Head of caudate nucleus (tissue), 42 donors: ENCODE measurements at regions not wholly inside any gene's neighbourhood (a gene's known extent, or its start where the extent isn't known, plus 50 kb on each side); places are given as distances from the start of the nearest gene placed in this dataset.

Experiments used
- DNase-seq, 42 donors: peaks; one replicate each; pipeline versions ENCODE4 v3.0.0 to v3.0.0-alpha.2; 2020 to 2021; ENCODE audit warnings: mixed read lengths in 7 of 42
- intact Hi-C: fragments of 100-400 bp; cut with DNase I; formaldehyde crosslinking; loops from one replicate; pipeline ENCODE4 v1.15.0; 2022

DNA sequence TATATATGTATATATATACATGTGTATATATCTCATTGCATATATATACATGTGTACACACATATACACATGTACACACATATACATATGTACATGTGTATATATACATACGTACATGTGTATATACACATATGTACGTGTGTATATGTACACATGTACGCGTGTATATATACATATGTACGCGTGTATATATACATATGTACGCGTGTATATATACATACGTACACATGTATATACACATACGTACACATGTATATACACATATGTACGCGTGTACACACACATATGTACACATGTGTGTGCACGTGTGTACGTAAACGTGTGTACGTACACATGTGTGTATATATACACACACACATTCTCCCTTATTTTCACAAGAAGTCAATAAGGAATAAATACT lies 141.6 kb upstream of the TMCC3 start:
- intact Hi-C loops, result no loop called here
- DNase-seq, result no peak

GRCh38 chr12:94790825-94791224 lies 140.5 kb upstream of the TMCC3 start:
- intact Hi-C loops, result no loop called here
- no peak for DNase-seq

- DNase-seq, result no peak
- intact Hi-C loops, result no loop called here
Observed at GRCh38 chr12:94790370-94790769, 140.0 kb upstream of the TMCC3 start.

- intact Hi-C loops, result no loop called here
- no peak for DNase-seq
Observed at GRCh38 chr12:94789510-94790225, 139.3 kb upstream of the TMCC3 start.

GRCh38 chr12:94788298-94788697 lies 137.9 kb upstream of the TMCC3 start:
- DNase-seq, result no peak
- intact Hi-C loops, result no loop called here

DNA sequence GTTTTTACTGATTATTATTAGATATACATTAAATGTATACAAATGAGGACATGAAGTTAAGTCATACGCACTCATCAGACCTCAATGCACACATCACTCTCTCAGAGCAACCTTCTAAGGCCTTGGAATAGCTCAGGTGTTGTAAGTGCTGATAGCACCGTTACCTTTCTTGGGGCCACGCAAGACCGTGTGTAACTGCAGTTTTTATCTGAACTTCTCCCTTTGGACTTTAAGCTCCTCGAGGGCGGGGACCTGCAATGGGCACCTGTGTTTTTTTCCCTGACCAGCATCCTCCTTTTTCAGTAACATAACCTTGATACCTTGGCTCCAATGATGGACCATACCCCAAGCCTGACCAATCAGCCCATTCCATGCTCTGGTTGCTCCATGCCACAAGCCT lies 136.5 kb upstream of the TMCC3 start:
- intact Hi-C loops, result no loop called here
- no peak for DNase-seq

DNA sequence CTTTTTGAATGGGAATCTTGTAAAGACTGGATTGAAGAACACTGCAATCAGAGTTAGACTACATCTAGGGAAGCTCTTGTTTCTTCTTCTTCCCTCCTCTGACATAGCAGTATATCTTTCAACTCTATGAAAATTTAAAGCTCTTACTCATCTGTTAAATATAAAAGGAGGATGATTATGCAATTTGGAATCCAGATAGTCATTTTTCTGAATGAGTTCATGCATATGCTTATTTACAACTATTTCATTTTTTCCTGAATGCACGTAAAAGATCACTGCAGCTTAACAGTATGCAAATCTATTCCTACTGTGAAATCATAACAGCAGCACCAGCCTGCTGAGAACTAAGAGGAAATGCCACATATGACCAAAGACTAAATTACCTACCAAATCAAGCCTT lies 133.5 kb upstream of the TMCC3 start:
- DNase-seq, result no peak
- intact Hi-C loops, result no loop called here

DNA sequence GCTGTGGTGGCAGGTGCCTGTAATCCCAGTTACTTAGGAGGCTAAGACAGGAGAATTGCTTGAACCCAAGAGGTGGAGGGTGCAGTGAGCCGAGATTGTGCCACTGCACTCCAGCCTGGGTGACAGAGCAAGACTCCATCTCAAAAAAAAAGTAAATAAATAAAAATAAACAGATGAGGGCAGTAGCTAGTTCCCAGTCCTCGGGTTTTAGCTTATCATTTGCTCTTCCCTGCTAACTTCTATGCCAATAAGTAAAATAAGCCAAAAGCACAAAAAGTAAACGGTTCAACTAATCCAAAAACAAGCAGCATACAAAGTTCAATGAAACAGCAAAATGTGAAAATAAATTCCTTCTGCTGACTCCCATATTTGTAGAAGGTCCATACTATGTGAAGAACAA lies 133.0 kb upstream of the TMCC3 start:
- intact Hi-C loops, result no loop called here
- DNase-seq, result no peak

- no peak for DNase-seq
- intact Hi-C loops, result no loop called here
Observed at GRCh38 chr12:94781835-94782234, 131.5 kb upstream of the TMCC3 start.

DNA sequence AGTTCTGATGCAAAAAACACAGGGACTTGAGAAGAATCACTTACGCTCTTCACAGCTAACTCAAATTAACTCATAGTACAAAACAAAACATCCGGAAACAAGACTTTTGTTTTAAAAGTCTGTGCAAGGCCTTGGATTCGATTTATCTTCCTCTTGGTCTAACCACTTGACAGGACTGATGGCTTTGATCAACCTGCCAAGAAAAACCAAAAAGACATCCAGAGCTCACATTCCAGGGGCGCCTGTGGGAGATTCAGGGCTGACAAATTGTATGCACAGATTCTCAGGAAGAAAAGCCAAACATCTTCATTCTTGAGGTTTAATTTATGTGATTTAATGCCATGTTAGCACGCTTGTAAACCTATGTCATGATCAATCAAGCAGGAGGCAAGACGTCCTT lies 129.1 kb upstream of the TMCC3 start:
- no peak for DNase-seq
- intact Hi-C loops, result no loop called here

DNA sequence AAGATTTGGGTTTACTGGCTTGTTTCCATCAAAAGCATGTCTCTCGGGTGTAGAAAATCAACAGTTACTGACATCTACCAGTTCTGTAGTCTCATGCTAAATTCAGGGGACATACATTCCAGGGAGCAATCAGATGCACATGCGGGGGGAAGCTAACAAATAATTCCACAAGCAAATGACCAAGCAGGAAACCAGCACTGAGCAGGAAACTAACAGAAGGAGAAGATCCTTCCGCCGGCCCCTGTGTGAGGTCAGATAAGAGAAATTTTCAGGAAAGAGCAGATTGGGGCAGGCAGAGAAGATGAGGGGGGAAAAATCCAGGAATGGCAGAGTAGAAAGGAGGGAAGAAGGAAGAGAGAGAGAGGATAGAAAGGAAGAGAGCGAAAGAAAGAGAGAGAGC lies 127.6 kb upstream of the TMCC3 start:
- no peak for DNase-seq
- intact Hi-C loops, result no loop called here

DNA sequence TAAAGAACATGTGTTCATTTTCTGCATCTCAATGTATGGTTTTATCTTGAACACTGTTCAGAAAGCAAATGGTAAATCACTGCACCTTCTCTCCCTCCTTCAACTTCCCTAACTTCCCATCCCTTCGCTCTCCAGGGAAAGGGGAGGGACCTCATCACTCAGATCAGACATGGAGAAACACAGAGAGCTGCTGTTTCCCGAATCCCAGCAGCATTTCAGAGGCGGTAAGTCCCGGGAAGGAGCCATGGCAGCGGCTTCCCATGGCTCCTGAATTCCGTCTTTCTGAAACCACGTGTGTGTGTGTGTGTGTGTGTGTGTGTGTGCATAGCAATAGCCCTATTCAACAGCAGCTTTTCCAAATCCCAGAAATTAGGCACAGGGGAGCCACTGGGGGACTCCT lies 125.4 kb upstream of the TMCC3 start:
- intact Hi-C loops, result no loop called here

GRCh38 chr12:94771741-94772140 lies 121.4 kb upstream of the TMCC3 start:
- DNase-seq, result no peak
- intact Hi-C loops, result no loop called here

More for the DNA sequence above, 125.4 kb upstream of the TMCC3 start:
- no peak for DNase-seq

- DNase-seq, result no peak
- intact Hi-C loops, result no loop called here
Observed at GRCh38 chr12:94771199-94771598, 120.8 kb upstream of the TMCC3 start.

- DNase-seq, result peak in 1 of 42 donors; percentile 8
- intact Hi-C loops, result no loop called here
Observed at GRCh38 chr12:94770791-94771190, 120.4 kb upstream of the TMCC3 start.

DNA sequence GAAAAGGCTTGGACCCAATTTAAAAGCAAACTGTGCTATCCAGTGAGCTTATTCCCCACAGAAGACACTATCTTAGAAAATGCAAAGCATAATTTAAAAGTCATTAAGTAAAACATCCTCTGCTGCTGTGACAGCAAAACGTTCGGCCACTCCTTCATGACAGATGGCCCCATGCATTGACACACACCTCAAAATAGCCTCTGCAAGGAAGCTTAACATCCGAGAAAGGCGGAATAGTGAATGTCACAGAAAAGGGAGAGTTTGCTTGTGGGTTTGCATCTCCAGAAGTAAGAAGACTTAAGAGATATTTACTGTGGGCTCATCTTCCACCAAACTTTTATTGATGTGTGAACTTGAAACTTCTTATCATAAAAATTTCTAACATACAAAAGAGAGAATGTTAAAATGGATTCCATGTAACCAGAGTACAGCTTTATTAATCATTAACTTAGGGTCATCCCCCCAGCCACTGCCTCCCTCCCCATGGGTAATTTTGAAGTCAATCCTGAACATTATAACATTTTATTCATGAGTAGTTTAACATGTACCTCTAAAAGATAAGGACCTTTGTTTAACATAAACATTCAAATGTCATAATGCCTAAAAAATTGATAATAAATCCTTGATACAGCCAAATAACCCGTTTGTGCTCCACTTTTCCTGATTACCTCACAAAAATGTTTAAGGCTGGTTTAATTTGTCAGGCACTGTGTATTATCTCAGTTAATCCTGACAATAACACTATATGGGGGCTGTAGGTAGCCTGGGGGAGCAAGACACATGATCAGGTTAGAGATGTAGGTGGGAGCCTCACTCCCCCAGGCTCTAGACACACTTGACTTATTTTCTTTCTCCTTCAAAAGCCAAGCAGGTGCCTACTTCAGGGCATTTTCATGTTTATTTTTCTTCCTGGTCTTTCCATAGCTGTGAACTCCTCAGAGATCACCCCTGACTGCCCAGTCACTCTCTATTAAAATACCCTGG lies 119.7 kb upstream of the TMCC3 start:
- intact Hi-C loops, result loop anchor here (10.0 kb wide), 1 partner anchor 225 kb away; no protein-coding TSS in a partner anchor

DNA sequence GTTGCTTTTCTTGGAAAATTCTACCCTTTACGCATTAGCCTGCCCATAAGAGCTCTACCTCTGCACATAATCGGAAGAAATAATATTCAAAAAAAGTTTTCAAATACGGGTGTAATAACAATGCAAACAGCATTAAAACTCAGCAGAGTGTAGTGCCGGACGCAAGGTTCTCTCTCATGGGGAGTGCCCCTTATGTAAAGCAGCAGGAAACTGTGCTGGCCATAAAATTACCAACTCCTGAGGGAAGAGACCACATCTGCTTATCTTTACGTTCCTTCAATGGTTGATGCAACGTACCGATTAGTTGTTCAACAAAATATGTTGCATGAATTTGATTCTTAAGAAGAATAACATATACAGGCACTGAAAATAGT lies 118.7 kb upstream of the TMCC3 start:
- intact Hi-C loops, result loop anchor here (10.0 kb wide), 1 partner anchor 224 kb away; no protein-coding TSS in a partner anchor
- DNase-seq, result no peak

More for the DNA sequence above, 119.7 kb upstream of the TMCC3 start:
- DNase-seq, result no peak

- intact Hi-C loops, result loop anchor here (10.0 kb wide), 1 partner anchor 224 kb away; no protein-coding TSS in a partner anchor
Observed at GRCh38 chr12:94768398-94769046, 118.2 kb upstream of the TMCC3 start.

GRCh38 chr12:94767956-94768355 lies 117.6 kb upstream of the TMCC3 start:
- intact Hi-C loops, result loop anchor here (10.0 kb wide), 1 partner anchor 223 kb away; no protein-coding TSS in a partner anchor
- DNase-seq, result no peak

More at GRCh38 chr12:94768398-94769046, 118.2 kb upstream of the TMCC3 start:
- no peak for DNase-seq

- intact Hi-C loops, result loop anchor here (10.0 kb wide), 1 partner anchor 222 kb away; no protein-coding TSS in a partner anchor
- no peak for DNase-seq
Observed at GRCh38 chr12:94766397-94766796, 116.0 kb upstream of the TMCC3 start.
